H1 (cell line): ENCODE measurements at regions not wholly inside any gene's neighbourhood (a gene's known extent, or its start where the extent isn't known, plus 50 kb on each side); places are given as distances from the start of the nearest gene placed in this dataset.

ENCODE experiments used
- CTCF ChIA-PET: fragments of 300-600 bp; sonication (Branson Sonifier 250); formaldehyde crosslinking; loops from one replicate; lab custom pipeline; 2021; ENCODE audit not compliant: partially characterized antibody; lab: Charles Lee
- POLR2A ChIA-PET: fragments of 300-600 bp; sonication (Branson Sonifier 250); formaldehyde crosslinking; loops from one replicate; lab custom pipeline; 2021; ENCODE audit warnings: inconsistent platforms; ENCODE audit not compliant: partially characterized antibody; lab: Charles Lee
- DNase-seq, 2 experiments: peaks; one replicate each; pipeline versions ENCODE4 v3.0.0 to v3.0.0-alpha.2; 2010 to 2022; ENCODE audit warnings: low spot score in 2 of 2, low read depth in 1 of 2, mixed read lengths in 1 of 2
- FAIRE-seq: peaks from 2 replicates; lab custom pipeline; 2011; peaks lifted over from hg19 to GRCh38; lab: Jason Lieb, UNC
- H2AFZ ChIP-seq: 2 replicates; pipeline ENCODE4 v1.8.1; 2012; ENCODE audit warnings: low read length, inconsistent platforms
- H2AK5ac ChIP-seq: 2 replicates; pipeline ENCODE4 v1.6.1; 2013; ENCODE audit warnings: low read depth, low read length
- H2BK120ac ChIP-seq: replicated peaks from 2 replicates; pipeline ENCODE3; 2013; ENCODE audit warnings: low read depth, low read length, inconsistent platforms
- H2BK12ac ChIP-seq: 2 replicates; pipeline ENCODE4 v1.6.1; 2013; ENCODE audit warnings: low read depth, low read length
- H2BK15ac ChIP-seq: 2 replicates; pipeline ENCODE4 v1.6.1; 2013; ENCODE audit warnings: low read length
- H2BK20ac ChIP-seq: 2 replicates; pipeline ENCODE4 v1.6.1; 2013; ENCODE audit warnings: low read length
- H2BK5ac ChIP-seq: 2 replicates; pipeline ENCODE4 v1.6.1; 2013; ENCODE audit warnings: low read depth, low read length
- H3K14ac ChIP-seq: 2 replicates; pipeline ENCODE4 v1.6.1; 2013; ENCODE audit warnings: inconsistent platforms; ENCODE audit not compliant: insufficient read length
- H3K18ac ChIP-seq: 2 replicates; pipeline ENCODE4 v1.6.1; 2013; ENCODE audit warnings: low read length; ENCODE audit errors: extremely low read depth
- H3K23ac ChIP-seq: 2 replicates; pipeline ENCODE4 v1.6.1; 2013; ENCODE audit warnings: inconsistent platforms; ENCODE audit not compliant: insufficient read length
- H3K23me2 ChIP-seq: 2 replicates; pipeline ENCODE4 v1.6.1; 2013; ENCODE audit warnings: low read depth, low read length
- H3K27ac ChIP-seq: 2 replicates; pipeline ENCODE4 v1.6.1; 2011; ENCODE audit warnings: low read depth, low read length, inconsistent platforms
- H3K27me3 ChIP-seq, 4 experiments: replicated peaks in 1 of 4; 1 replicate in 1 of 4; 2 replicates in 3 of 4; pipeline versions ENCODE4 v1.6.1 to v1.8.1; 2011 to 2013; ENCODE audit warnings: low read length in 3 of 4, mild to moderate bottlenecking in 3 of 4, inconsistent platforms in 2 of 4, mixed read lengths in 2 of 4, moderate library complexity in 1 of 4; ENCODE audit not compliant: control insufficient read depth in 3 of 4, insufficient read depth in 3 of 4; ENCODE audit errors: extremely low read depth in 1 of 4
- H3K36me3 ChIP-seq, 4 experiments: 2 replicates each; pipeline versions ENCODE4 v1.6.1 to v1.8.1; 2011 to 2013; ENCODE audit warnings: mild to moderate bottlenecking in 4 of 4, low read length in 3 of 4, moderate library complexity in 2 of 4, control low read depth in 1 of 4, inconsistent platforms in 1 of 4; ENCODE audit not compliant: insufficient read depth in 4 of 4, control insufficient read depth in 2 of 4
- H3K4ac ChIP-seq: replicated peaks from 2 replicates; pipeline ENCODE3; 2013; ENCODE audit warnings: low read length, low read depth, mixed read lengths, inconsistent platforms; ENCODE audit not compliant: insufficient read length
- H3K4me1 ChIP-seq, 4 experiments: replicated peaks in 1 of 4; 1 replicate in 1 of 4; 2 replicates in 3 of 4; pipeline versions ENCODE4 v1.6.1 to v1.8.1; 2011 to 2013; ENCODE audit warnings: low read length in 3 of 4, inconsistent platforms in 2 of 4, mixed read lengths in 1 of 4; ENCODE audit not compliant: insufficient read depth in 4 of 4, control insufficient read depth in 3 of 4
- H3K4me2 ChIP-seq, 2 experiments: 2 replicates each; pipeline versions ENCODE4 v1.6.1 to v1.8.1; 2011 to 2013; ENCODE audit warnings: low read depth in 2 of 2, low read length in 2 of 2, control low read depth in 1 of 2, inconsistent platforms in 1 of 2, mild to moderate bottlenecking in 1 of 2; ENCODE audit not compliant: insufficient read depth in 1 of 2
- H3K4me3 ChIP-seq, 4 experiments: fragments of 200-600, 300-600 bp in 1 of 4; sonication (generic), shearing (Covaris generic), sonication (Bioruptor Twin) in 1 of 4; 2 replicates each; pipeline versions ENCODE4 v1.5.1 to v1.8.1; 2011 to 2016; ENCODE audit warnings: low read length in 4 of 4, low read depth in 3 of 4, control low read depth in 2 of 4, inconsistent platforms in 2 of 4, mild to moderate bottlenecking in 2 of 4, mixed read lengths in 1 of 4, moderate library complexity in 1 of 4; ENCODE audit not compliant: insufficient read depth in 2 of 4; ENCODE audit errors: extremely low read depth in 1 of 4
- H3K56ac ChIP-seq: replicated peaks from 2 replicates; pipeline ENCODE3; 2013; ENCODE audit warnings: low read depth, mild to moderate bottlenecking, mixed read lengths, low read length, inconsistent platforms; ENCODE audit not compliant: insufficient read length
- H3K79me1 ChIP-seq: 2 replicates; pipeline ENCODE4 v1.6.1; 2013; ENCODE audit warnings: low read depth, low read length, control low read depth
- H3K79me2 ChIP-seq, 2 experiments: 2 replicates each; pipeline versions ENCODE4 v1.6.1 to v1.8.1; 2012 to 2013; ENCODE audit warnings: low read length in 2 of 2, mild to moderate bottlenecking in 2 of 2, inconsistent platforms in 1 of 2; ENCODE audit not compliant: insufficient read depth in 2 of 2, control insufficient read depth in 1 of 2
- H3K9ac ChIP-seq, 4 experiments: replicated peaks in 1 of 4; 1 replicate in 1 of 4; 2 replicates in 3 of 4; pipeline versions ENCODE4 v1.6.1 to v1.8.1; 2011 to 2013; ENCODE audit warnings: low read depth in 3 of 4, low read length in 3 of 4, control low read depth in 2 of 4, mild to moderate bottlenecking in 2 of 4, moderate library complexity in 2 of 4, inconsistent platforms in 1 of 4; ENCODE audit errors: extremely low read depth in 1 of 4
- H3K9me3 ChIP-seq, 2 experiments: 2 replicates each; pipeline versions ENCODE4 v1.6.1 to v1.8.1; 2012 to 2013; ENCODE audit warnings: mild to moderate bottlenecking in 2 of 2, moderate library complexity in 2 of 2, control low read depth in 1 of 2, inconsistent platforms in 1 of 2, low read depth in 1 of 2, low read length in 1 of 2, mixed read lengths in 1 of 2; ENCODE audit not compliant: insufficient read depth in 2 of 2
- H4K20me1 ChIP-seq, 2 experiments: replicated peaks in 1 of 2; 2 replicates each; pipeline versions ENCODE3 to v1.8.1; 2011 to 2013; ENCODE audit warnings: inconsistent platforms in 2 of 2, low read length in 2 of 2, mild to moderate bottlenecking in 1 of 2; ENCODE audit not compliant: insufficient read depth in 2 of 2, control insufficient read depth in 1 of 2
- H4K5ac ChIP-seq: 2 replicates; pipeline ENCODE4 v1.6.1; 2013; ENCODE audit warnings: low read length, low read depth, mixed read lengths, inconsistent platforms; ENCODE audit not compliant: insufficient read length
- H4K8ac ChIP-seq: 2 replicates; pipeline ENCODE4 v1.8.0; 2013; ENCODE audit warnings: mild to moderate bottlenecking, moderate library complexity, low read length, inconsistent platforms; ENCODE audit not compliant: insufficient read depth; ENCODE audit errors: extremely low read depth
- H4K91ac ChIP-seq: replicated peaks from 2 replicates; pipeline ENCODE3; 2013; ENCODE audit warnings: low read length, mixed read lengths, inconsistent platforms; ENCODE audit not compliant: insufficient read length
- CBX5 ChIP-seq: fragments of 300-800, 300-1000 bp; sonication (generic); IDR thresholded peaks from 2 replicates; pipeline ENCODE4 v1.7.1; 2016; ENCODE audit warnings: antibody characterized with exemption, low read length, low read depth
- CTBP2 ChIP-seq: IDR thresholded peaks from 2 replicates; pipeline ENCODE4 v1.7.0; 2011; ENCODE audit warnings: borderline replicate concordance, mild to moderate bottlenecking, moderate library complexity, mixed read lengths, low read length; ENCODE audit not compliant: insufficient read depth, insufficient read length
- JUN ChIP-seq: IDR thresholded peaks from 2 replicates; pipeline ENCODE4 v1.6.1; 2011; ENCODE audit warnings: low read depth, mild to moderate bottlenecking, improper control_type of control experiment, low read length
- POLR2A ChIP-seq, 2 experiments: IDR thresholded peaks; 1 replicate in 1 of 2; 2 replicates in 1 of 2; pipeline ENCODE4 v1.6.1; 2011; ENCODE audit warnings: low read depth in 2 of 2, low read length in 2 of 2, mild to moderate bottlenecking in 2 of 2; ENCODE audit errors: control extremely low read depth in 1 of 2
- SAP30 ChIP-seq: fragments of 300-600 bp; sonication (generic); IDR thresholded peaks from 2 replicates; pipeline ENCODE4 v1.7.1; 2012; ENCODE audit warnings: low read length, moderate library complexity, mild to moderate bottlenecking, inconsistent platforms; ENCODE audit not compliant: insufficient read depth, insufficient replicate concordance
- SIRT6 ChIP-seq: IDR thresholded peaks from one replicate; pipeline ENCODE4 v1.7.1; 2012; ENCODE audit warnings: low read length, inconsistent platforms
- SIX5 ChIP-seq: IDR thresholded peaks from 2 replicates; pipeline ENCODE4 v1.6.1; 2011; ENCODE audit warnings: mild to moderate bottlenecking, low read depth, low read length
- YY1 ChIP-seq: IDR thresholded peaks from 2 replicates; pipeline ENCODE4 v1.6.1; 2011; ENCODE audit warnings: low read depth, mild to moderate bottlenecking, low read length
- WGBS, 2 experiments: shearing (Covaris generic) in 1 of 2; methylation state at CpG; one replicate each; pipeline versions ENCODE4 v1.1.6 to v1.1.7; 2013 to 2015; ENCODE audit warnings: low lambda C conversion rate in 2 of 2, mixed read lengths in 2 of 2, inconsistent platforms in 1 of 2, low coverage in 1 of 2, missing lambda C conversion rate in 1 of 2; ENCODE audit not compliant: insufficient replicate concordance in 2 of 2, insufficient coverage in 1 of 2, insufficient read length in 1 of 2; ENCODE audit errors: extremely low coverage in 1 of 2, missing lambda C conversion rate in 1 of 2; 5-methylcytosine and 5-hydroxymethylcytosine counted together
- TF ChIP-seq, protein P1 (sequence below): IDR thresholded peaks from 2 replicates; pipeline ENCODE4 v1.6.1; 2012; ENCODE audit warnings: inconsistent platforms
- TF ChIP-seq, protein P2 (sequence below): IDR thresholded peaks from 2 replicates; pipeline ENCODE4 v1.6.1; 2011; ENCODE audit warnings: low read length, improper control_type of control experiment

DNA sequence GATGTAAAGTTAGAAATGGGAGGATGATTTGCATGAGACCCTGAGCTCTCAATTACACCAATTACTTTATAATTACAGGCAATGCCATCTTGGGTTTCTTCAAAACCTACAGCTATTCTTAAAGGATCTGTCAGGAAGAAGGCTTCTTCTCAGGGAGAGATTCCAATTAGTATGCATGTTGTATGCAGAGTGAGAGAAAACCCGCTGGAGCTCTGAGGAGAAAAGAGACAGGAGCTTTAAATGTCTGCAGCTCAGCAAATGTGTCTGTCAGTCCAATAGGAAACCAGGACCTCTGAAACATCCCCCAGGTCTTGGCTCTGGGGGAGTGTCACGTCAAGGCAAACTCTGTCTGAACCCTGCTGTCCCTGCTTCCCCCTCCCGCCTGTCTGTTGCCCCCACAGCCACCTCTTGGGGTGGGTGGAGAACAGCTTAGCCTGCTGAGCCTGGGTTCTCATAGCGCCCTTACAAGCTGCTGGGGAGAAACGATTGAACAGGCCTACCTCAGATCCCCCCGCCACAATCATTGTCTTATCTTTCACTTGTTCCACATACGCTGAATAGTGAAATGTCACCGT lies 140.2 kb downstream of the SPATA19 start:
- Histone ChIP-seq H3K79me2 (no peaks in the 10 kb centered on the region), H3K23ac (no peak overlapping the region), H3K27ac (no peak overlapping the region), H2BK20ac (peak overlapping the region; percentile 52; the same call in 1 of the 2 replicates), H3K4ac (no peak overlapping the region), H2BK120ac (no peak overlapping the region), H3K56ac (no peak overlapping the region), H3K9ac (no peak overlapping the region), H3K36me3 (no peaks in the 10 kb centered on the region), H3K14ac (no peak overlapping the region), H3K79me1 (no peaks in the 10 kb centered on the region), H3K9me3 (no peaks in the 10 kb centered on the region), H4K20me1 (no peaks in the 10 kb centered on the region), H3K4me2 (no peak overlapping the region), H2BK5ac (no peak overlapping the region), H3K23me2 (peaks cover 7% of the 10 kb centered on the region; the same call in 1 of the 2 replicates), H3K27me3 (no peaks in the 10 kb centered on the region), H4K8ac (no peak overlapping the region), H3K18ac (no peak overlapping the region), H2AFZ (no peak overlapping the region), H4K91ac (no peak overlapping the region), H3K4me3 (no peak overlapping the region), H2BK15ac (no peak overlapping the region), H3K4me1 (peaks cover 0 to 6% (median 0%) of the 10 kb centered on the region in 4 experiments; a peak in 3 of 7 replicates), H2AK5ac (no peak overlapping the region), H4K5ac (no peak overlapping the region), H2BK12ac (no peak overlapping the region)
- peak in 1 of 2 experiments; percentile 38 for DNase-seq
- WGBS, 2 experiments: 73% methylated on average over 8 of the region's 8 CpGs; no CpG with 5 or more reads in 1 of the 2 experiments
- FAIRE-seq: no peak
- CTCF ChIA-PET: interaction anchor here (0.8 to 1.5 kb wide), 3 partner anchors 10 to 85 kb away, joined by 3 to 4 read pairs (median 4); no protein-coding TSS in a partner anchor
- TF ChIP-seq, protein P1, sequence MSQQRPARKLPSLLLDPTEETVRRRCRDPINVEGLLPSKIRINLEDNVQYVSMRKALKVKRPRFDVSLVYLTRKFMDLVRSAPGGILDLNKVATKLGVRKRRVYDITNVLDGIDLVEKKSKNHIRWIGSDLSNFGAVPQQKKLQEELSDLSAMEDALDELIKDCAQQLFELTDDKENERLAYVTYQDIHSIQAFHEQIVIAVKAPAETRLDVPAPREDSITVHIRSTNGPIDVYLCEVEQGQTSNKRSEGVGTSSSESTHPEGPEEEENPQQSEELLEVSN: no peak
- TF ChIP-seq JUN (no peak), POLR2A (IDR thresholded peaks at IDR 0.05; ENCODE audit: control extremely low read depth in 1 of 2, low read depth in 2 of 2, low read length in 2 of 2) (no peak), SIRT6 (no peak), CTBP2 (no peak), YY1 (no peak), SIX5 (no peak), CBX5 (no peak), SAP30 (no peak)
- TF ChIP-seq, protein P2, sequence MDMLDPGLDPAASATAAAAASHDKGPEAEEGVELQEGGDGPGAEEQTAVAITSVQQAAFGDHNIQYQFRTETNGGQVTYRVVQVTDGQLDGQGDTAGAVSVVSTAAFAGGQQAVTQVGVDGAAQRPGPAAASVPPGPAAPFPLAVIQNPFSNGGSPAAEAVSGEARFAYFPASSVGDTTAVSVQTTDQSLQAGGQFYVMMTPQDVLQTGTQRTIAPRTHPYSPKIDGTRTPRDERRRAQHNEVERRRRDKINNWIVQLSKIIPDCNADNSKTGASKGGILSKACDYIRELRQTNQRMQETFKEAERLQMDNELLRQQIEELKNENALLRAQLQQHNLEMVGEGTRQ: no peak
- POLR2A ChIA-PET: interaction anchor here (0.6 kb wide), 1 partner anchor 67 kb away, joined by 3 read pairs; no protein-coding TSS in a partner anchor
